NCI-H2227 treated with DMSO at 0.1 percent for 48 hours (cell line): ENCODE measurements at regions not wholly inside any gene's neighbourhood (a gene's known extent, or its start where the extent isn't known, plus 50 kb on each side); places are given as distances from the start of the nearest gene placed in this dataset.

ENCODE experiments used
- DNase-seq: peaks from one replicate; lab custom pipeline; 2025; lab: John Stamatoyannopoulos, UW

DNA sequence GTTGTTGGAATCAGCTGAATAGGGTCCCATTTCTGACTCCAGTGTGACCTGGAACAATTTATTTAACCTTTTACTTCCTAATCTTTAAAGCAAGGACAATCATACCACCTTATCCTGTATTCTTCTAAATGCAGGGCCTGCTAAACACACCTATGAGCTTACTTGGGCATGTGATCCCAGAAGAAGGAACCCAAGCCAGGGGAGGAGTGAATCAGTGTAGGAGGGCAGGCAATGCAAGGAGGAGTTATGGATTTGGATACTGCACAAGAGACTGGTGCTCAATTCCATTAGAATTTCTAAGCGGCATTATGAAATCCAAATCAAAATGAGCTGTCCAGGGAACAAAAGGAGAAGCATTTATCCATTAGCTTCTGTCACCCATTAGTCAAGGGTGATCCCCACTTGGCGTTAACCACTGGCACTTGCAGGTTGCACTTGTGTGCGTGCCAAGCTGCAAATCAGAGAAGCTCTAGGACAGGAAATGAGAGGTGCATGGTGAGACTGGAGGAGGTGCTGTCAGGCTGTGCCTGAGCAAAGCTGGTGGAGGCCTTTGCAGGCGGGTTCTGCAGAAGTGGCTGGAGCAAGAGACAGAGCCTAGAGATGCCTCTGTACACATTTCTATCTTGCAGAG is 297.2 kb upstream of the PLXNA2 start:
- no peak for DNase-seq

DNA sequence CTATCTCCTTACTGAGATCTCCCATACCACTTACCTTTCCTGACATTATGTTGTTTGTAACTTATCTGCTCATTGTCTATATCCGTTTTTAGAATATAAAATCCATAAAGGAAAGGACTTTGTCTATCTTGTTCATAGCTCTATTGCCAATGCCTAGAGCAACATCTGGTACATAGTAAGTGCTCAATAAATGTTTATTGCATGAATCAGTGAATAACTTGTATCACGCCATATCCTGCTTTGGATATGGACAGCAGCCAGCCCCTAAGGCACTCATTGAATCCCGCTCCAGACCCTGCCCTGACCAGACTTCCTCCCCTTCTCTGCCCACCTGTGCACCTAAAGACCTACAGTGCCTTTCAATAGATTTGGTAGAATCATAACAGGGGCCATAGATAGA is 298.1 kb upstream of the PLXNA2 start:
- DNase-seq: no peak

DNA sequence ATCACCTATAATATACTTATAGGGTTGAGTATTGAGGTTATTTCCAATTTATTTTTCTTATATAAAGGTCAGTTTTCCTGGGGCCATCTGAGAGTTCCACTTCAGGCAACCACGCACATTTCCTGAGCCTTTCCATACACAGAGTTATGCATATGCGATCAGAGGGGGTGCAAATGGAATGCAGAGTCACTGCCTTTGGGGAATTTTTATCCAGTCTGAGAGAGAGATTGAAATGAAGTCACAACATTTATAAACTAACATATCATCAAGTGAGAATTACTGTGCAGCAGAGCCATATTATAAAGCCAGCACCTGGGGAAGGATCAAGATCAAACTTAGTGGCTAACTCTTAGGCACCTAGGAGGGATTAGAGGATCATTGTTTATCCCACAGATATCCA is 299.9 kb upstream of the PLXNA2 start:
- no peak for DNase-seq

DNA sequence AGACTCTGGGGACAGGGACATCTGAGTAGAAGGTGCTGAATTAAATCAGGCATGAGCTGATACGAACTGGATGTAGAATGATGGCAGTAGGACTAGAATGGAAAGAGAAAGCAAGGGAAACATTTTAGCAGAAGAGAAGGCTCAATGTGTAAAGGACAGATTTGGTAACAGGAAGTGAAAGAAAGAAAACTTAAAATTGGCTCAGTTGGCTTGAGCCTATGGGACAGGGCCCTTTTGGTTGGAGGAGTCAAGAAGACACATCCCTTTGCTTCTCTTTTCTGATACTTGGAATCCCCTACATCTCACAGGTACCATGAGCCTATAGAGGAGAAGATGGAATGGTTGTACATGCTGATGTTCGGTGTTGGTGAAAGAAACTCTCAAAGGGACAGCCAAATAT is 300.6 kb upstream of the PLXNA2 start:
- DNase-seq: no peak

DNA sequence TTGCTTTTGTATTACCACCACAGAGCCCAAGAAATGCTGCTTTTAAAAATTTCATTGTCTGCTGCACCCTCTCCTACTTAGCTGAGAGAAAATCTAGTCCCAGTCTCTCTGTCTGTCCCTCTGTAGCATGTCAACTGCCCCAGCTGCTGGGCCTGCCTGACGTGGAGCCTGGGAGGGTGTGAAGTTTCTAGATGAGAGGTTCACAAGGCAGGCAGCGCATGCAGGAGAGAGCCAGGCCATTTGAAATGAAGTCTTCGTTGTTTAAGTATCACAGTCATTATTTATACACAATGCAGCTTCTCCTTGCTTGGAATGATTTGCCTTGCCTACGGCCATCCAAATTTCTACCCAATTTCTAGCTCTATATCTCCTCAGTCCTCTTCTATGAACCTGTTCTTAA is 306.8 kb upstream of the PLXNA2 start:
- no peak for DNase-seq

DNA sequence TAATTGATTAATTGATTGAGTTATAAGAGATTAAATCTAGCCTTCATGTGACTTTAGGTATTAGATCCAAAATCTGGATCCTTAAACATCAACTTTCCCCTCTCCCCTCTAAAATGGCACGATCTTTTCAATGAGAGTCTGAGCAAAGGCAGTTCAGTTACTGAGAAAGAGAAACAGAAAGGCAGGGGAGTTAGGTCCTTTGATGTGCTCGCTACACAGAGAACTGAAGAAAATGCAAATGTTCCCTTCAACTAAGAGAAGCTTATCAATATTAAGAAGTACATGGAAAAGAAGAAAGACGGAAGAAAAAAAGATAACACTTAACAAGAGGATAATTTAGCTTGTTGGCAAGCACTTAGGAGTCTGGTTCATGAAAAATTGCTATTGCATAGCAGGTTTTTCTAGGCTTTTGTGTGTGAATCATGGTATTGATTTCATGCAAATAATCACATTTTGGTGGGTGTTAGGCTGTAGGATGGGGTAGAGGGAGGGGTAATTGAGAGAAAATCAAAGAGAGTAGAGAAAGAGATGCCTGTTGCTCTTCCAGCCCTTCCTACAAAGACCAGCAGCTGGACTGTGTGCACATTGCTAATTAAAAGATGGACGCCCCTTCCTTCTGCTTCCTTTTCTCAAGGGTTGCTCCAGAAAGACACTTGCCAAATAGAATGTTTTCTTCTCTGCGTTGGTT is 307.6 kb upstream of the PLXNA2 start:
- DNase-seq: no peak

DNA sequence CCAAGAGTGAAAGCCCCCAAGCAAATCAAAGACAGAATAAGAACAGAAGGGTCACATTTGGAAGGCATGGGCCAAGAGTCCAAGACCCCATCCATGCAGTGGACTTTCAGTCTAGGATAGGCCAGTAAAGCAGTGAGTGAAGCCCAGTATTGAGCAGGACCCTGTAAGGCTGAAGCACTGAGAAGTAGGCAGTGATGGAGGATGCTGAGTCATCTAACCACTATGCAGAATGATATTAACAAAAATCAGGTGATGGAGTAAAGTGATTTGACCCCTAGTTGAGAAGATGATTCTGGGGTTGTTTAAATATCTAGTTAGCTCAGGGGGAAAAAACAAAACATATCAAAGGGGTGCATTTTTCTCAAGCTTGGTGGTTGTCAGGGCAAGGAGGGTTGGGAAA is 308.7 kb upstream of the PLXNA2 start:
- DNase-seq: no peak

DNA sequence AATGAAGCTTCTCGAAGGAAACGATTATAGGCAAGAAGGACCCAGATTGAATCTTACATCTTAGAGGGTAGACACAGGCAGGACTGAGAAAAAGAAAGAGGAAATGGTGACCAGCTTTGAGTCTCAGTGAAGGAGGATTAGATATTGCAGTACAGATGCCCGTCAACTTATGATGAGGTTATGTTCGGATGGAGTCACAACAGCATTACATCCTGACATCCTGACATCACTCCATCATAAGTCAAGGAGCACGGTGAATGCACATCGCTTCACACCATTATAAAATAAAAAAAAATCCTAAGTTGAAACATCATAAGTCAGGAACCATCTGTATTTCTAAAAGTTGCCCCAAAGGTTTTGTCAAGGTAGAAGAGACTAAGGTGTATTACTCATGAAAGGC is 312.3 kb upstream of the PLXNA2 start:
- no peak for DNase-seq

DNA sequence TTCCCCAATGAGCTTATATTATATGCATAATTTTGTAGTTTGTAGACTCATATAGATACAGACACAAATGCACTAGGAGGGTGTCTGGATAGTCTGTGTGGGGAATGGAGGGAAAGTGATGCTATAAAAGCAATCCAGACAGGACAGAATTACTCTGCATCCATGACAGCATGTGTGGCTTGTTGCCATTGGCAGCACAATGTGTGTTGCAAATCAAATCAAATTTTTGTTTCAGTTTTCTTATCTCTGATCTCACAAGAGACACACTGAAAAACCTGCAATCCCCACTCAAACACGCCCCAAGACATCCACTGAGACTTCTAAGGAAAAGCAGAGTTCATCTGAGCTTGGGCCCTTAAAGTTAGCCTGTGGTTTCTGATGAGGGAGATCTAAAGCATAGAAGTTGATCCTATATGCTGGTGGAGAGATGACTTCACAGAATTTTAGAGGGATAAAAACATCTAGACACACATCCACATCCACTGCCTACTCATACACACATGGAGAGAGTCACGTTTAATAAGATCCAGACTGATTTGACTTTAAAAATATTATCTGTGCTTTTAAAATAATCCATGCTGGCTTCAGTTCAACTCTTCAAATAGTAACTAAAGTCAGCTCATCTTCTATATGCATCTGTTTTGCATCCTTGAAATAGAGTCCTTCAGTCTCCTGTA is 313.0 kb upstream of the PLXNA2 start:
- DNase-seq: no peak

DNA sequence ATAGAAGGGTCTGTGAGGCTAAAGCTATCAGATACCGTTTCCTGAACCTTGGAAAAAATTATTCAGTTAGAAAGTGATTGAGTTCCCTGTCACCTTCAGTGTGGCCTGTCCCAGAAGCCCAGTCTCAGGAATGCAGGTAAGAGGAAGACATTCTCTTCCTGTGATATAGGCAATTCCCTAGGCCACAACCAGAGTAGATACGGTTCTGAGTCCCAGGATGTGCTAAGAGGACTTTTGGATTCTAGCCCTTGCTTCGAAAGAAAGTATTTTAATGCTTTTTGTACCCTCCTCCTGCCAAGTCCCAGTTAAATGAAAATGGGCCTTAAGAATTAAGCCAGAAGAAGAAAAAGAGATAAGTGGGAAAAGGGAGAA is 313.5 kb upstream of the PLXNA2 start:
- no peak for DNase-seq

DNA sequence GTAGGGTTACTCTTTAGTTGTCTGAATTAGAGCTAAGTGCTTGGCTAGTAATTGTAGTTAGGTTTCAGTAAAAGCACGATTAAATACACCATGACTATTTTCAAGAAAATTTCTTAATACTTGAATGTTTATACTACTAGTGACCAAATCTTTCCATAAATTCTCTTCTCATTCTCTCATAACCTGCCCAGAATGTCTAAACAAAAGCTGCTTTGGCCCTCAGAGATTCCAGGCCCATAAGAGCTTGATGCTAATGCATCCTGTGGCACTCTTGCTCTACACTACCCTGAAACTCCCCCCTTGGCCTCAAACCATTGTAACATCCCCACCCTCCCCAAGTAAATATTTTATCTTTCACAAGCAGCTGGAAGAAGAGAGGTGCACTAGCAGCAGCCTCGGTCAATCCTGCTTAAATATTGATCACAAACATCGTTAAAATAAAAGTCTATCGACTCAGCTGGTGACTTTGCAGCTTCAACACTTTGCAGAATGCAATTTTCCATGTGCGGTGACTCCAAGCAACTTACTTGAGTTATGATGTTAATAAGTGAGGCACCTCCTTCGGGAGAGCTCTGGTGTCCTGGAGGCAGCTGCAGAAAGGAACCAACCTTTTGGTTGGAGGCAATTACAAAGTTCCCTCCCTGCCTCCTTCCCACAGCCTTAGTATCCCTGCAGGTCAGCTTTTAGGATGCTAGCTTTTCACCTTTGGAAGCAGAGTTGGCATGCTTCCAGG is 315.6 kb upstream of the PLXNA2 start:
- DNase-seq: no peak

DNA sequence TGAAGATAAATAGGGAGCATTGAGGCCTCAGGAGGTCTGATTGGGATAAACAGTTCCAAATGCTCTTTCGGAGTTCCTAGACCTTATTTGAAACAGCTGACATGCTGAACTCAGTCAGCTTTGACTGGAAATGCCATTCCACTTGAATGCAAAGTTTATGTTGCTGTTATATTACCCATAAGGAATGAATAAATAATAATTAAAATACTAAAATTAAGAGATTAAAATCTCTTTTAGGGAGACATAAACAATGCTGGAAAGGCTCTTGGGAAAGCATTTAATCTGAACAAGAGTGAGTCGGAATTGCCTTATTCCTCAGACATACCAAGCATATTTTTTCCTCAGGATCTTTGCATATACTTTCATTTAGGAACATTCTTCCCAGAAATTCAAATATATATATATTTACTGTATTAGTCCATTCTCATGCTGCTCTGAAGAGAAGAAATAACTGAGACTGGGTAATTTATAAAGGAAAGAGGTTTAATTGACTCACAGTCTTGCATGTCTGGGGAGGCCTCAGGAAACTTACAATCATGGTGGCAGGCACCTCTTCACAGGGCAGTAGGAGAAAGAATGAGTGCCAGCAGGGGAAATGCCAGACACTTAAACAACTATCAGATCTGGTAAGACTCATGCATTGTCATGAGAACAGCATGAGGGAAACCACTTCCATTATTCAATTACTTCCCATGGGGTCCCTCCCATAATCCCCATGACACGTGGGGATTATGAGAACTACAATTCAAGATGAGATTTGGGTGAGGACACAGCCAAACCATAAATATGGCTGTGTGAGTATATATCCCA is 318.2 kb upstream of the PLXNA2 start:
- DNase-seq: no peak

DNA sequence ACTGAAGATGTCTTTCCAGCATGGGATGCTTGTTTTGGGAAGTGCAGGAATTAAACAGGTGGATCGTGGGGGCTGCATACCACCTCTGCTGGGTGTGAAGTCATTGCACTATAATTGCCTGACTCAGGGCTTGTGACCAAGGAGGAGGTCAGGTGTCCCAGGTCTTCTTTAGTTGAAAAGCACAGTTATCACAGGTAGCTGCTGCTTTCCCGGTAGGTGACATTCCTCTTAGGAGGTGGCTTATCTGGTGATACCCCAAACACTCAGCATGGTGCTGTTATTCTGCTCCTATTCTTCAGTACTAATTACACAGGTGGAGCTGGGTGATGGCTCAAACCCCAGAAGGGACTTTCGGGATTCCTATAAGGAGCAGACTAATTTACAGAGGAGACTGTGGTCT is 320.3 kb upstream of the PLXNA2 start:
- DNase-seq: no peak

DNA sequence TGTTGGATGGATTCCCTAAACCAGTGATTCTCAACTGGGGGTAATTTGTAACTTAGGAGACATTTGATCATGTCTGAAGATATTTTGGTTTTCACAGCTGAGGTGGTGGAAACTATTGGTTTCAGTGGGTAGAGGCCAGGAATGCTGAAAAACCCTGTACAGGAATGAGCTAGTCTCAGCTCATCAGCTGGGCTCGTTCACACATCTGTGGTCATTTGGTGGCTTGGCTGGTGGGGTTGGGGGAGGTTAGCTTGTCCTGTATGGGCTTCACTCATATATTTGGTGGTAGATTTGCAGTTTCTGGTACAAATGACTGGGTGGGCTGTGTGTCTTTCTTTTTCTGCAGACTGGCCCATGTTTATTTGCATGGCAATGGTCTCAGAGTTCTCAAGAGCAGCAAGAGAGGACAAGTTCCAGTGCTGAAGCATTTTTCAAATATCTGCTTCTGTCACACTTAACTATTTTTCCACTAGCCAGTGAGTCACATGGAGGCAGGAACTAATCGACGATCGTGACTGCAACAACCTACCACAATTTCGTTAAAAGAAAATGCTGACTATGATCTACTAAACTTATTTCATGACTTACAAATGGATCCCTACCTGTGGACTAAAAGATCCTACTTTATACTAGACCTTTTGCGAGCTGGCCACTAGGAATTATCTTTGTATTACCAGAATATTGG is 321.7 kb upstream of the PLXNA2 start:
- no peak for DNase-seq

DNA sequence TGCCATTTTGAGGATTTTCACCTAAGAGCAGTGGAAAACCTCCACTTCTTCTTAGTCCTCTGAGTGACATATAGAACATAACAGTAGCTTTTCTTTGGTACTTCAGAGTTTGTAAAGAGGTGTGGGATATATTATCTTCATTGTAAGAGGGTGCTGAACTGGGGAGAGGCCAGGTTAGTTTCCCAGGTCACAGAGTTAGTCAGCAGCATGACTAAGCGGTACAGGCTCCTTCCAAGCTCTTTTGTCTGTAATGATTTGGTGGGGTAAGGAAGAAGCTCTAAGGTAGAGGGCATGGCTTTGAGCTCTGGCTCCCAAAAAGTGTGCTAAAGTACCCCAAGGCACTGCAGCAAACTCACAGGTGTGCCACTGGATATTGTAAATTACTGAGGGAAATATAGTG is 325.0 kb upstream of the PLXNA2 start:
- DNase-seq: no peak

DNA sequence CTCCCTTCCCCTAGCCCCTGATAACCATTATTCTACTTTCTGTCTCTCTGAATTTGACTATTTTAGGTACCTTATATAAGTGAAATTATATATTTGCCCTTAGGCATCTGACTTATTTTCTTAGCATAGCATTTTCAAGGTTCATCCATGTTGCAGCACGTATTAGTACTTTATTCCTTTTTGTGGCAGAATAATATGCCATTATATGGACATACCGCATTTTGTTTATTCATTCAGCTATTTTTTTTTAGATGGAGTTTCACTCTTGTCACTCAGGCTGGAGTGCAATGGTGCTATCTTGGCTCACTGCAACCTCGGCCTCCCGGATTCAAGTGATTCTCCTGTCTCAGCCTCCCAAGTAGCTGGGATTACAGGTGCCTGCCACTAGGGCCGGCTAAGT is 326.2 kb upstream of the PLXNA2 start:
- no peak for DNase-seq

DNA sequence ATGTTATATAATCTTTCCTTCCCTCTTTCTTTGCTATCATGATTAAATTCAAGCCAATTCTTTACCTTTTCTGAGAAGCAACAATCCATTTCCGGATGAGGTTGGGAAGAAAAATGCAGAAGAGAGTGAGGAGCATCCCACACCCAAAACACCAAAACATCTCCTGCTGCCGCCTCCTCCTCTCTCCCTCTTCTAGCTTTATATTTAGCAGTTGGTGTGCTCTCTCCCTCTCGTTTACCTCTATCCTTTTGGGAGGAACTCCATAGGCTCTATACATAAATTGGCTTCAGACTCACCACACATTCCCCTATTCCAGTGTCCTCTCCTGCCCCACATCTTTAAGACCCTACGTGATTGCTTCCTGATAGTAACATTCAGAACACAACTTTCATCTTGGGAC is 332.2 kb upstream of the PLXNA2 start:
- no peak for DNase-seq

DNA sequence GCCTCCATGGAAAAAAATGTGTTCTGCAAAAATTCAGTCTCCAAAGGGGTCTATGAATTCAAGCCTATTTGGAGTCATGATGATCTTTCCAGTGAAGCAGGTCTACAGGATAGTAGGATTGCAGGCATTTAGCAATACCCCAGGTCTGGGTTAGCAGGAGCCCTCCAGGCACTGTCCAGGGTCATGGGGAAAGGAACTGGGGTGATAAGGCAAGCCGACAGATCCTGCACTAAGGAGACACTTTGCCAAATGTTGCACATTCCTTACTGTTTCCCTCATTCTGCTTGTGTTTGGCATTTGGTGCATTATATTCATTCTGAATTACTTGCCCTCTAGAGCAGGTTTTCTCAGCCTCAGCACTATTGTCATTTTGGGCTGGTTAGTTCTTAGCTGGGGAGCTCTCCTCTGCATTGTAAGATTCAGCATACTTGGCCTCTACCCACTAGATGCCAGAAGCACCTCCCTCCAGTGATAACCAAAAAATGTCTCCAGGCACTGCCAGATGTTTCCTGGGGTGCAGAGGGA is 333.3 kb upstream of the PLXNA2 start:
- no peak for DNase-seq

DNA sequence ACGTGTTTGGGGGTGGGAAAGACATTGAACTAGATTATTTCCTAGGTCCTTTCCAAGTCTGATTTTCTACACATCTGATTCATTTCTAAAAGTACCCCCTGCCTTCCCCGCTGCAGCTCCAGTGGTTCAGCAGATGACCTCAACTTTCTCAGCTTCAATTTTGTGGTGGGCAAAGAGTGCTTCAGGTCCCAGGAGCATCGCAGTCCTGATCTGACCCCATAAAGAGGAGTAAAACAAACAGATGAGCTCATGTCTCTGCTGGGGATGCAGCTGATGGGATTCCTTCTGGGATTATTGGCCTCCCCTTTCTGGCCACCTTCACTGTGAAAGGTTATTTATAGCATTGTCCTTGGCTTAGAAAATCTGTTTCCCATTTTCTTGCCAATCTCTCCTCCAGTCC is 337.0 kb upstream of the PLXNA2 start:
- no peak for DNase-seq

DNA sequence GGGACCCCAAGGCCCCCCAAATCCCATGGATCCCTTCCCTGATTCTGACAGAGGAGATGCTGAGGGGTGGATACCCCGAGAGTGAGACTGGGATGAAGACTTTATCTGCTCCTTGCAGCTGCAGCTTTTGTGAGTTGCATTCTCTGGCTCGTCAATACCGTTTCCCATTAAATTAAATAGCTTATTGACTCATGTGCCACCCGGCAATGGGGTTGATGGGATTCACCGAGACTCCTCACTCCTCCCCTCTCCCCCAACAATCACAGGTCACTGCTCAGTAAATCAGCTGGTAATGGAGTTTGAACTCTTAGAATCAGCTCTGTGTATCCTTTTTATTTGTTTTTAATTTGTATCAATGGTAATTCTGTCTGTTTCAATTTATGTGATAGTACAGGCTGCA is 337.5 kb upstream of the PLXNA2 start:
- DNase-seq: no peak

DNA sequence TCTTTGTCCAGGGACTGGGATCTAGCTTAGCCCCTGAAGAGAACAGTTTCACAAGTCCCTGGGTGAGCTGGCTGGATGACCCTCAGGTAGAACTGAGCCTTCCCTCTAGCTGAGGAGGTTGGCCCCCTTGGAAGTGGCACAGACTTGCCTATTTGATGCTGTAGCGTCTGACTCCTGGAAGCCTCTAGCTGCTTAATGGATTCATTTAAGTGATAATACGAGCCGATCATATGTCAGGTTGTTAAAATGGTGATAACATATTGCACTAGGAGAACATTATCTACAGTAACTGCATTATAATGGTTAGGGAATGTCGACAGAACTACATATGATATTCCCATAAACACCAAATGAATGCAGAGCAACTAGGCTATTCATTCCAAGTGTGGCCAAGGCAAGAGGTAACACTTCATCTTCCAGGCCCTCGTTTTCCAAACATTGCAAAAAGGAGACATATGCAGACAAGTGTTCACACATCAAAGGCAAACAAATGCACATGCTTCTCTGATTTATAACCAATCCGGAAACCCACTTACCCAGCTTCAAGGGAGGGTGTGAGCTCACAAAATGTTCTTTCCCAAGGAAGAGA is 340.1 kb upstream of the PLXNA2 start:
- no peak for DNase-seq
